Right lobe of liver (tissue), 4 donors: ENCODE measurements at regions not wholly inside any gene's neighbourhood (a gene's known extent, or its start where the extent isn't known, plus 50 kb on each side); places are given as distances from the start of the nearest gene placed in this dataset.

Experiments used
- POLR2A ChIP-seq: fragments of 450-650 bp; IDR thresholded peaks from one replicate; pipeline ENCODE4 v1.6.1; 2017; ENCODE audit warnings: antibody characterized with exemption, mild to moderate bottlenecking
- TF ChIP-seq, protein P1 (sequence below), 4 donors: fragments of 200-600 bp in 3 of 4; fragments of 450-650 bp in 1 of 4; IDR thresholded peaks; one replicate each; pipeline versions ENCODE4 v1.5.1 to v1.8.0; 2016 to 2022; ENCODE audit warnings: antibody characterized with exemption in 4 of 4, mild to moderate bottlenecking in 2 of 4
- donor health status: DM: no; HTN: no; CAD: no.
- donor health status: DM: no; HTN: no; CAD: no.
- donor health status: DM: no; HTN: yes; CAD: no.

DNA sequence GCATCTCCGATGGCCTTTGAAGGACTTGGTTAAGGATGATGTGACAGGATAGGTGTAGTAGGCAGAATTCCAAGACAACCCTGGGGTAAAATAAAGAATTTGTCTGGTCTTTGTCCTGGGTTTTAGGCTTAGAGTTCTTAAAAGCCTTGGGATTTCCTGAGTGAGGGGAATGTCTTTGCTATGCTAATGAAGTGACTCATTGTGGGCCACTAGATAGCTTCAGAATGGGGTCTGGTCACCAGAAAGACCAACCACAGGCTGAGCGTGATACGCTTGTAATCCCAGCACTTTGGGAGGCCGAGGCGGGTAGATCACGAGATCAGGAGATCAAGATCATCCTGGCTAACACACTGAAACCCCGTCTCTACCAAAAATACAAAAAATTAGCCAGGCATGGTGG, 182.8 kb upstream of the TOX3 start:
- TF ChIP-seq POLR2A = no peak
- TF ChIP-seq, protein P1, sequence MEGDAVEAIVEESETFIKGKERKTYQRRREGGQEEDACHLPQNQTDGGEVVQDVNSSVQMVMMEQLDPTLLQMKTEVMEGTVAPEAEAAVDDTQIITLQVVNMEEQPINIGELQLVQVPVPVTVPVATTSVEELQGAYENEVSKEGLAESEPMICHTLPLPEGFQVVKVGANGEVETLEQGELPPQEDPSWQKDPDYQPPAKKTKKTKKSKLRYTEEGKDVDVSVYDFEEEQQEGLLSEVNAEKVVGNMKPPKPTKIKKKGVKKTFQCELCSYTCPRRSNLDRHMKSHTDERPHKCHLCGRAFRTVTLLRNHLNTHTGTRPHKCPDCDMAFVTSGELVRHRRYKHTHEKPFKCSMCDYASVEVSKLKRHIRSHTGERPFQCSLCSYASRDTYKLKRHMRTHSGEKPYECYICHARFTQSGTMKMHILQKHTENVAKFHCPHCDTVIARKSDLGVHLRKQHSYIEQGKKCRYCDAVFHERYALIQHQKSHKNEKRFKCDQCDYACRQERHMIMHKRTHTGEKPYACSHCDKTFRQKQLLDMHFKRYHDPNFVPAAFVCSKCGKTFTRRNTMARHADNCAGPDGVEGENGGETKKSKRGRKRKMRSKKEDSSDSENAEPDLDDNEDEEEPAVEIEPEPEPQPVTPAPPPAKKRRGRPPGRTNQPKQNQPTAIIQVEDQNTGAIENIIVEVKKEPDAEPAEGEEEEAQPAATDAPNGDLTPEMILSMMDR (IDR thresholded peaks at IDR 0.05) = no peak
